Endothelial cell of umbilical vein (primary cell): ENCODE measurements at regions not wholly inside any gene's neighbourhood (a gene's known extent, or its start where the extent isn't known, plus 50 kb on each side); places are given as distances from the start of the nearest gene placed in this dataset.

Source experiments
- BruUV-seq: library from RNA; stranded (reverse); fragments of 400-500 nt; replicated peaks from 2 replicates; lab custom pipeline; 2021; lab: Mats Ljungman, UMichigan
- CTCF ChIA-PET: fragments of 300-600, 350-600 bp; sonication (Branson Sonifier 250); formaldehyde crosslinking; loops from one replicate; lab custom pipeline; 2021; ENCODE audit warnings: antibody characterized with exemption, inconsistent platforms; lab: Charles Lee
- POLR2A ChIA-PET: fragments of 300-600, 350-600 bp; sonication (Branson Sonifier 250); formaldehyde crosslinking; loops from one replicate; lab custom pipeline; 2021; ENCODE audit warnings: antibody characterized with exemption, inconsistent platforms; lab: Charles Lee
- DNase-seq: peaks from one replicate; pipeline ENCODE4 v3.0.0-alpha.2; 2011; ENCODE audit warnings: low read depth, low spot score
- FAIRE-seq: peaks from 2 replicates; lab custom pipeline; 2011; peaks lifted over from hg19 to GRCh38; lab: Jason Lieb, UNC
- H2AFZ ChIP-seq: 2 replicates; pipeline ENCODE4 v1.6.0; 2012; ENCODE audit warnings: low read depth, low read length, control low read depth, inconsistent platforms
- H3K27ac ChIP-seq: 2 replicates; pipeline ENCODE4 v1.5.1; 2011; ENCODE audit warnings: low read depth, mild to moderate bottlenecking, control low read depth, low read length, moderate library complexity; ENCODE audit not compliant: insufficient read depth
- H3K27me3 ChIP-seq, 2 experiments: 2 replicates each; pipeline versions ENCODE4 v1.6.0 to v1.6.1; 2011; ENCODE audit warnings: low read length in 2 of 2, mixed read lengths in 1 of 2; ENCODE audit not compliant: control insufficient read depth in 2 of 2, insufficient read depth in 2 of 2
- H3K36me3 ChIP-seq, 2 experiments: 2 replicates in 1 of 2; 3 replicates in 1 of 2; pipeline ENCODE4 v1.5.1; 2011; ENCODE audit warnings: low read length in 2 of 2, mild to moderate bottlenecking in 1 of 2, moderate library complexity in 1 of 2; ENCODE audit not compliant: control insufficient read depth in 2 of 2, insufficient read depth in 2 of 2; ENCODE audit errors: extremely low read depth in 1 of 2
- H3K4me1 ChIP-seq: 3 replicates; pipeline ENCODE4 v1.5.1; 2011; ENCODE audit warnings: mild to moderate bottlenecking, low read length; ENCODE audit not compliant: control insufficient read depth, insufficient read depth; ENCODE audit errors: extremely low read depth
- H3K4me2 ChIP-seq: 2 replicates; pipeline ENCODE4 v1.6.1; 2011; ENCODE audit warnings: low read length, control low read depth, mixed read lengths; ENCODE audit not compliant: insufficient read depth
- H3K4me3 ChIP-seq, 3 experiments: fragments of 200-600 bp in 1 of 3; sonication (generic), shearing (Covaris generic) in 1 of 3; replicated peaks in 1 of 3; 2 replicates each; pipeline ENCODE4 v1.5.1; 2011 to 2016; ENCODE audit warnings: control low read depth in 3 of 3, low read length in 3 of 3, mild to moderate bottlenecking in 2 of 3, inconsistent platforms in 1 of 3, low read depth in 1 of 3, moderate library complexity in 1 of 3; ENCODE audit not compliant: insufficient read depth in 1 of 3
- H3K79me2 ChIP-seq: 2 replicates; pipeline ENCODE4 v1.6.0; 2012; ENCODE audit warnings: low read length, inconsistent platforms; ENCODE audit not compliant: control insufficient read depth, insufficient read depth
- H3K9ac ChIP-seq: replicated peaks from 2 replicates; pipeline ENCODE3; 2011; ENCODE audit warnings: low read length, control low read depth; ENCODE audit not compliant: insufficient read depth; ENCODE audit errors: extremely low read depth
- H3K9me1 ChIP-seq: replicated peaks from 3 replicates; pipeline ENCODE4 v1.6.0; 2011; ENCODE audit warnings: mild to moderate bottlenecking, low read length; ENCODE audit not compliant: control insufficient read depth, insufficient read depth; ENCODE audit errors: extremely low read depth
- H3K9me3 ChIP-seq: replicated peaks from 2 replicates; pipeline ENCODE4 v1.5.1; 2012; ENCODE audit warnings: low read length, inconsistent platforms; ENCODE audit not compliant: control insufficient read depth, insufficient read depth
- H4K20me1 ChIP-seq: replicated peaks from 2 replicates; pipeline ENCODE3; 2011; ENCODE audit warnings: mild to moderate bottlenecking, low read length; ENCODE audit not compliant: control insufficient read depth, insufficient read depth; ENCODE audit errors: extremely low read depth
- EZH2 ChIP-seq: IDR thresholded peaks from 2 replicates; pipeline ENCODE4 v1.6.1; 2012; ENCODE audit warnings: borderline replicate concordance, low read depth, mild to moderate bottlenecking, moderate library complexity, low read length, inconsistent platforms; ENCODE audit not compliant: severe bottlenecking
- FOS ChIP-seq: IDR thresholded peaks from 2 replicates; pipeline ENCODE4 v1.6.1; 2011; ENCODE audit warnings: mild to moderate bottlenecking, low read length, moderate library complexity, borderline replicate concordance; ENCODE audit not compliant: insufficient read depth
- GATA2 ChIP-seq: IDR thresholded peaks from 2 replicates; pipeline ENCODE4 v1.7.0; 2011; ENCODE audit warnings: low read depth, mild to moderate bottlenecking, moderate library complexity, mixed read lengths, low read length; ENCODE audit not compliant: insufficient read length, insufficient read depth
- JUN ChIP-seq: IDR thresholded peaks from 2 replicates; pipeline ENCODE4 v1.6.1; 2011; ENCODE audit warnings: borderline replicate concordance, low read depth; ENCODE audit not compliant: insufficient read length, insufficient read depth
- MAX ChIP-seq: IDR thresholded peaks from 2 replicates; pipeline ENCODE4 v1.6.1; 2011; ENCODE audit not compliant: insufficient read depth, insufficient read length
- MYC ChIP-seq: IDR thresholded peaks from one replicate; pipeline ENCODE4 v1.6.1; 2011; ENCODE audit warnings: mild to moderate bottlenecking, low read depth, low read length
- POLR2A ChIP-seq: IDR thresholded peaks from 2 replicates; pipeline ENCODE4 v1.6.1; 2012; ENCODE audit warnings: low read depth, mild to moderate bottlenecking, control low read depth, low read length
- POLR2AphosphoS5 ChIP-seq: IDR thresholded peaks from 2 replicates; pipeline ENCODE4 v1.6.1; 2012; ENCODE audit warnings: low read depth, mild to moderate bottlenecking, control low read depth, low read length, moderate library complexity; ENCODE audit not compliant: insufficient read depth
- dilution Hi-C: fragments of 300-500 bp; cut with MboI; formaldehyde crosslinking; loops from one replicate; pipeline ENCODE4 v1.15.0; 2019; ENCODE audit warnings: low sequenced_read_pairs; ENCODE audit not compliant: extremely low pct_ligation_motif_present
- intact Hi-C: fragments of 100-400 bp; cut with micrococcal nuclease; formaldehyde crosslinking; loops from one replicate; pipeline ENCODE4 v1.10.0; 2022
- TF ChIP-seq, protein P1 (sequence below), 2 donors: IDR thresholded peaks; 1 replicate in 1 of 2; 2 replicates in 1 of 2; pipeline ENCODE4 v1.5.1; 2011; ENCODE audit warnings: low read length in 2 of 2, mild to moderate bottlenecking in 2 of 2, moderate library complexity in 2 of 2, control low read depth in 1 of 2, inconsistent platforms in 1 of 2, low read depth in 1 of 2; ENCODE audit not compliant: insufficient read depth in 1 of 2; ENCODE audit errors: extremely low read depth in 1 of 2

GRCh38 chr5:99070822-99071221, 142.0 kb upstream of the CHD1 start:
- Histone ChIP-seq H3K27me3 (peaks cover 0 to 3% of the 10 kb centered on the region in 2 experiments), H3K9me1 (no peaks in the 10 kb centered on the region), H3K9ac (no peak overlapping the region), H3K4me2 (no peak overlapping the region), H3K4me1 (no peaks in the 10 kb centered on the region), H3K79me2 (no peaks in the 10 kb centered on the region), H3K4me3 (no peak overlapping the region), H2AFZ (no peak overlapping the region), H3K9me3 (no peaks in the 10 kb centered on the region), H3K36me3 (no peaks in the 10 kb centered on the region), H4K20me1 (no peaks in the 10 kb centered on the region), H3K27ac (no peak overlapping the region)
- TF ChIP-seq, protein P1, sequence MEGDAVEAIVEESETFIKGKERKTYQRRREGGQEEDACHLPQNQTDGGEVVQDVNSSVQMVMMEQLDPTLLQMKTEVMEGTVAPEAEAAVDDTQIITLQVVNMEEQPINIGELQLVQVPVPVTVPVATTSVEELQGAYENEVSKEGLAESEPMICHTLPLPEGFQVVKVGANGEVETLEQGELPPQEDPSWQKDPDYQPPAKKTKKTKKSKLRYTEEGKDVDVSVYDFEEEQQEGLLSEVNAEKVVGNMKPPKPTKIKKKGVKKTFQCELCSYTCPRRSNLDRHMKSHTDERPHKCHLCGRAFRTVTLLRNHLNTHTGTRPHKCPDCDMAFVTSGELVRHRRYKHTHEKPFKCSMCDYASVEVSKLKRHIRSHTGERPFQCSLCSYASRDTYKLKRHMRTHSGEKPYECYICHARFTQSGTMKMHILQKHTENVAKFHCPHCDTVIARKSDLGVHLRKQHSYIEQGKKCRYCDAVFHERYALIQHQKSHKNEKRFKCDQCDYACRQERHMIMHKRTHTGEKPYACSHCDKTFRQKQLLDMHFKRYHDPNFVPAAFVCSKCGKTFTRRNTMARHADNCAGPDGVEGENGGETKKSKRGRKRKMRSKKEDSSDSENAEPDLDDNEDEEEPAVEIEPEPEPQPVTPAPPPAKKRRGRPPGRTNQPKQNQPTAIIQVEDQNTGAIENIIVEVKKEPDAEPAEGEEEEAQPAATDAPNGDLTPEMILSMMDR (IDR thresholded peaks at IDR 0.05; ENCODE audit: extremely low read depth in 1 of 2, insufficient read depth in 1 of 2, low read depth in 1 of 2, low read length in 2 of 2): no peak
- FAIRE-seq (no peak), DNase-seq (no peak)
- intact Hi-C loops (no loop called here), dilution Hi-C loops (no loop called here)
- CTCF ChIA-PET: no interaction called here
- BruUV-seq: no TSS peak
- POLR2A ChIA-PET: no interaction called here

DNA sequence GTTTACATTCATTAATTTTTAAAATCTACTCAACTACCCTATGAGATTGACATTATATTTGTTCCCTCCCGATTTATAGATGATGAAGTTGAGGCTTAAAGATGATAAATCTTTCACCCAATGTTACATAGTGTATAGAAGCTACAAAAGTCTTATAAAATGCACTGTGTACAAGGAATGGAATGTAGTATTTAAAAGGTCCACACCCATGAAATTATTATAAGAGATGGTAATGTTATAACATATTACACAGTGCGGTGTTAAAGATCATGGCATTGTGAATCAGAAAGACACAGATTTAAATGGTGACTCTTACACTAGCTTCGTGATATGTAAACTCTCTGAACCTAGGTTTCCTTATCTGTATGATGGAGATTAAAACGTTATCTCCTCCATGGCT, 141.6 kb upstream of the CHD1 start:
- TF ChIP-seq FOS: no peak
- TF ChIP-seq POLR2AphosphoS5: no peak
- no peak for TF ChIP-seq GATA2
- TF ChIP-seq, protein P1 (IDR thresholded peaks at IDR 0.05; ENCODE audit: extremely low read depth in 1 of 2, insufficient read depth in 1 of 2, low read depth in 1 of 2, low read length in 2 of 2): no peak
- TF ChIP-seq MYC: no peak
- no peak for TF ChIP-seq MAX
- TF ChIP-seq POLR2A: no peak
- no peak for TF ChIP-seq EZH2
- TF ChIP-seq JUN: no peak
- intact Hi-C loops (no loop called here), dilution Hi-C loops (no loop called here)
- no TSS peak for BruUV-seq
- Histone ChIP-seq H3K4me2 (no peak overlapping the region), H3K9ac (no peak overlapping the region), H2AFZ (no peak overlapping the region), H3K9me3 (no peaks in the 10 kb centered on the region), H3K4me1 (no peaks in the 10 kb centered on the region), H3K27ac (no peak overlapping the region), H3K4me3 (no peak overlapping the region), H3K27me3 (peaks cover 0 to 3% of the 10 kb centered on the region in 2 experiments), H3K79me2 (no peaks in the 10 kb centered on the region), H4K20me1 (no peaks in the 10 kb centered on the region), H3K36me3 (no peaks in the 10 kb centered on the region), H3K9me1 (no peaks in the 10 kb centered on the region)
- DNase-seq (no peak), FAIRE-seq (no peak)
- ChIA-PET POLR2A (no interaction called here), CTCF (no interaction called here)
